Retina (tissue), 1 donor: ENCODE measurements at regions not wholly inside any gene's neighbourhood (a gene's known extent, or its start where the extent isn't known, plus 50 kb on each side); places are given as distances from the start of the nearest gene placed in this dataset.

Experiments used
- DNase-seq: peaks from one replicate; pipeline ENCODE4 v3.0.0-alpha.2; 2016

- no peak for DNase-seq
Observed at GRCh38 chr2:18856765-18857164, 267.4 kb upstream of the NT5C1B start.

GRCh38 chr2:18855027-18855426, 265.7 kb upstream of the NT5C1B start:
- DNase-seq = no peak

- DNase-seq = no peak
Observed at GRCh38 chr2:18849841-18850578, 260.6 kb upstream of the NT5C1B start.

- no peak for DNase-seq
Observed at GRCh38 chr2:18848646-18849045, 259.3 kb upstream of the NT5C1B start.

GRCh38 chr2:18845854-18846445, 256.6 kb upstream of the NT5C1B start:
- no peak for DNase-seq

GRCh38 chr2:18842836-18843235, 253.5 kb upstream of the NT5C1B start:
- DNase-seq = no peak

- no peak for DNase-seq
Observed at GRCh38 chr2:18841248-18842150, 252.1 kb upstream of the NT5C1B start.

GRCh38 chr2:18837240-18837639, 247.9 kb upstream of the NT5C1B start:
- DNase-seq = no peak

GRCh38 chr2:18836436-18836835, 247.1 kb upstream of the NT5C1B start:
- DNase-seq = no peak

- no peak for DNase-seq
Observed at GRCh38 chr2:18835787-18836186, 246.4 kb upstream of the NT5C1B start.

GRCh38 chr2:18834341-18834740, 245.0 kb upstream of the NT5C1B start:
- no peak for DNase-seq

GRCh38 chr2:18833941-18834340, 244.6 kb upstream of the NT5C1B start:
- DNase-seq = no peak

GRCh38 chr2:18831916-18832510, 242.6 kb upstream of the NT5C1B start:
- DNase-seq = no peak

GRCh38 chr2:18830962-18831361, 241.6 kb upstream of the NT5C1B start:
- DNase-seq = no peak

GRCh38 chr2:18829976-18830375, 240.6 kb upstream of the NT5C1B start:
- DNase-seq = no peak

GRCh38 chr2:18829251-18829902, 240.0 kb upstream of the NT5C1B start:
- DNase-seq = no peak

- no peak for DNase-seq
Observed at GRCh38 chr2:18828296-18828695, 238.9 kb upstream of the NT5C1B start.

- no peak for DNase-seq
Observed at GRCh38 chr2:18825838-18826237, 236.5 kb upstream of the NT5C1B start.

GRCh38 chr2:18824915-18825314, 235.5 kb upstream of the NT5C1B start:
- DNase-seq = no peak

- DNase-seq = no peak
Observed at GRCh38 chr2:18824325-18824790, 235.0 kb upstream of the NT5C1B start.

- DNase-seq = no peak
Observed at GRCh38 chr2:18821431-18821830, 232.1 kb upstream of the NT5C1B start.

- DNase-seq = no peak
Observed at GRCh38 chr2:18820966-18821365, 231.6 kb upstream of the NT5C1B start.

GRCh38 chr2:18819566-18819965, 230.2 kb upstream of the NT5C1B start:
- DNase-seq = no peak
